OCI-LY3 (cell line): ENCODE measurements at regions not wholly inside any gene's neighbourhood (a gene's known extent, or its start where the extent isn't known, plus 50 kb on each side); places are given as distances from the start of the nearest gene placed in this dataset.

ENCODE experiments used
- H2AFZ ChIP-seq: fragments of 200-600, 300-600 bp; shearing (Covaris generic); 2 replicates; pipeline ENCODE4 v1.6.0; 2014; ENCODE audit warnings: antibody characterized with exemption, low read depth, low read length
- H3K27ac ChIP-seq: fragments of 200-600, 300-600 bp; sonication (generic); 2 replicates; pipeline ENCODE4 v1.5.1; 2014; ENCODE audit warnings: mild to moderate bottlenecking, low read length, moderate library complexity, mixed read lengths
- H3K27me3 ChIP-seq: fragments of 200-600, 300-600 bp; sonication (generic); 2 replicates; pipeline ENCODE4 v1.6.1; 2014; ENCODE audit warnings: low read depth, low read length, mixed read lengths
- H3K36me3 ChIP-seq: fragments of 200-600, 300-600 bp; sonication (generic); replicated peaks from 2 replicates; pipeline ENCODE3; 2014; ENCODE audit warnings: low read depth, low read length, mixed read lengths
- H3K4me1 ChIP-seq: fragments of 300-600, 200-600 bp; sonication (generic); 2 replicates; pipeline ENCODE4 v1.6.1; 2014; ENCODE audit warnings: low read length, mixed read lengths
- H3K4me2 ChIP-seq: fragments of 200-600, 300-600 bp; sonication (generic); 2 replicates; pipeline ENCODE4 v1.6.1; 2014; ENCODE audit warnings: low read length, mixed read lengths
- H3K4me3 ChIP-seq: fragments of 300-600, 200-600 bp; sonication (generic); 2 replicates; pipeline ENCODE4 v1.5.1; 2014; ENCODE audit warnings: antibody characterized with exemption, mild to moderate bottlenecking, low read length, moderate library complexity
- H3K79me2 ChIP-seq: fragments of 300-600, 200-600 bp; shearing (Covaris generic); 2 replicates; pipeline ENCODE4 v1.6.1; 2014; ENCODE audit warnings: mild to moderate bottlenecking, low read length, mixed read lengths
- H3K9ac ChIP-seq: fragments of 300-600, 200-600 bp; shearing (Covaris generic); 2 replicates; pipeline ENCODE4 v1.6.0; 2014; ENCODE audit warnings: mild to moderate bottlenecking, low read length, moderate library complexity
- H3K9me3 ChIP-seq: fragments of 200-600, 300-600 bp; shearing (Covaris generic); 2 replicates; pipeline ENCODE4 v1.6.1; 2014; ENCODE audit warnings: low read length, mixed read lengths; ENCODE audit not compliant: insufficient read depth
- H4K20me1 ChIP-seq: fragments of 200-600, 300-600 bp; sonication (generic); 2 replicates; pipeline ENCODE4 v1.6.1; 2016; ENCODE audit warnings: low read length, mixed read lengths; ENCODE audit not compliant: insufficient read depth
- EZH2phosphoT487 ChIP-seq: fragments of 200-600 bp; shearing (Covaris generic); IDR thresholded peaks from 2 replicates; pipeline ENCODE4 v1.6.1; 2018; ENCODE audit warnings: antibody characterized with exemption, mixed run types, low read depth
- TF ChIP-seq, protein P1 (sequence below): fragments of 200-600, 300-600 bp; sonication (generic); IDR thresholded peaks from 2 replicates; pipeline ENCODE4 v1.5.1; 2014; ENCODE audit warnings: antibody characterized with exemption, low read length, low read depth

DNA sequence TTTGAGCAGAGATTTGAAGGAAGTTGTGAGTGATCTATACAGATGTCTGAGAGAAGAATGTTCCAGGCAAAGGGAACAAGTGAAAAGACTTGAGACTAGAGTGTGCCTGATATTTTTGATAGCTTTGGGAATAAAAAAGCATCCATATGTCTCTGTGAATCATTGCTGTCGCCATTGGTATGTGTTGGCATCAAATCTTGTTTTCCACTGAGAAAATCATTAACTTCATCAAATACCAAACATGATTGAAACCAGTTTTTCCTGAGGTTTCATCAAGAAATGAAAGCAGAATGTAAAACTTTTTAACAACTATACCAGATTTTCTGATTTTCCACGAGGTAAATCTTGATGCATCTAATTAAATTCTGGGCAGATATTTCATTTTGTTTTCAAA lies 862.6 kb downstream of the DIAPH3 start:
- no peaks in the 10 kb centered on the region for H3K79me2 ChIP-seq
- H3K4me1 ChIP-seq: no peaks in the 10 kb centered on the region
- no peaks in the 10 kb centered on the region for H3K9me3 ChIP-seq
- H3K36me3 ChIP-seq: no peaks in the 10 kb centered on the region
- no peak overlapping the region for H3K4me2 ChIP-seq
- no peak overlapping the region for H3K27ac ChIP-seq
- TF ChIP-seq, protein P1, sequence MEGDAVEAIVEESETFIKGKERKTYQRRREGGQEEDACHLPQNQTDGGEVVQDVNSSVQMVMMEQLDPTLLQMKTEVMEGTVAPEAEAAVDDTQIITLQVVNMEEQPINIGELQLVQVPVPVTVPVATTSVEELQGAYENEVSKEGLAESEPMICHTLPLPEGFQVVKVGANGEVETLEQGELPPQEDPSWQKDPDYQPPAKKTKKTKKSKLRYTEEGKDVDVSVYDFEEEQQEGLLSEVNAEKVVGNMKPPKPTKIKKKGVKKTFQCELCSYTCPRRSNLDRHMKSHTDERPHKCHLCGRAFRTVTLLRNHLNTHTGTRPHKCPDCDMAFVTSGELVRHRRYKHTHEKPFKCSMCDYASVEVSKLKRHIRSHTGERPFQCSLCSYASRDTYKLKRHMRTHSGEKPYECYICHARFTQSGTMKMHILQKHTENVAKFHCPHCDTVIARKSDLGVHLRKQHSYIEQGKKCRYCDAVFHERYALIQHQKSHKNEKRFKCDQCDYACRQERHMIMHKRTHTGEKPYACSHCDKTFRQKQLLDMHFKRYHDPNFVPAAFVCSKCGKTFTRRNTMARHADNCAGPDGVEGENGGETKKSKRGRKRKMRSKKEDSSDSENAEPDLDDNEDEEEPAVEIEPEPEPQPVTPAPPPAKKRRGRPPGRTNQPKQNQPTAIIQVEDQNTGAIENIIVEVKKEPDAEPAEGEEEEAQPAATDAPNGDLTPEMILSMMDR: no peak
- TF ChIP-seq EZH2phosphoT487: no peak
- H3K9ac ChIP-seq: no peak overlapping the region
- no peak overlapping the region for H3K4me3 ChIP-seq
- H3K27me3 ChIP-seq: no peaks in the 10 kb centered on the region
- H2AFZ ChIP-seq: no peak overlapping the region
- H4K20me1 ChIP-seq: no peaks in the 10 kb centered on the region

DNA sequence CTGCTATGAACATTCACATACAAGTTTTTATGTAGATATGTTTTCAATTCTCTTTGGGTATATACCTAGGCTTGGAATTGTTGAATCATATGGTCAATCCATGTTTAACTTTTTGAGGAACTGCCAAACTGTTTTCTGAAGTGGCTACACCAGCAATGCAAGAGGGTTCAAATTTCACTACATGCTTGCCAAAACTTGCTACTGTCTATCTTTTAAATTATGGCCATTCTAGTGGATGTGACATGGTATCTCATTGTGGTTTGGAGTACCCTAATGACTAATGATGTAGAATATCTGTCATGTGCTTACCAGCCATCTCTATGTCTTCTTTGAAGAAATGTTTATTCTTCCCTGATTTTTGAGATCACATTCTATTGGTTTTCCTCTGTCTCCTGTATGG lies 860.3 kb downstream of the DIAPH3 start:
- Histone ChIP-seq H3K79me2 (no peaks in the 10 kb centered on the region), H2AFZ (no peak overlapping the region), H3K4me1 (no peaks in the 10 kb centered on the region), H3K36me3 (no peaks in the 10 kb centered on the region), H3K4me3 (no peak overlapping the region), H3K27me3 (no peaks in the 10 kb centered on the region), H3K9me3 (no peaks in the 10 kb centered on the region), H4K20me1 (no peaks in the 10 kb centered on the region), H3K9ac (no peak overlapping the region), H3K27ac (no peak overlapping the region), H3K4me2 (no peak overlapping the region)
- TF ChIP-seq, protein P1: no peak
- TF ChIP-seq EZH2phosphoT487: no peak

- no peak overlapping the region for H3K4me2 ChIP-seq
- H2AFZ ChIP-seq: no peak overlapping the region
- no peaks in the 10 kb centered on the region for H3K4me1 ChIP-seq
- no peak for TF ChIP-seq EZH2phosphoT487
- TF ChIP-seq, protein P1: no peak
- no peaks in the 10 kb centered on the region for H3K79me2 ChIP-seq
- no peaks in the 10 kb centered on the region for H3K36me3 ChIP-seq
- no peaks in the 10 kb centered on the region for H3K9me3 ChIP-seq
- no peak overlapping the region for H3K27ac ChIP-seq
- H4K20me1 ChIP-seq: no peaks in the 10 kb centered on the region
- H3K27me3 ChIP-seq: no peaks in the 10 kb centered on the region
- no peak overlapping the region for H3K4me3 ChIP-seq
- H3K9ac ChIP-seq: no peak overlapping the region
Observed at GRCh38 chr13:59304596-59304995, 859.1 kb downstream of the DIAPH3 start.

DNA sequence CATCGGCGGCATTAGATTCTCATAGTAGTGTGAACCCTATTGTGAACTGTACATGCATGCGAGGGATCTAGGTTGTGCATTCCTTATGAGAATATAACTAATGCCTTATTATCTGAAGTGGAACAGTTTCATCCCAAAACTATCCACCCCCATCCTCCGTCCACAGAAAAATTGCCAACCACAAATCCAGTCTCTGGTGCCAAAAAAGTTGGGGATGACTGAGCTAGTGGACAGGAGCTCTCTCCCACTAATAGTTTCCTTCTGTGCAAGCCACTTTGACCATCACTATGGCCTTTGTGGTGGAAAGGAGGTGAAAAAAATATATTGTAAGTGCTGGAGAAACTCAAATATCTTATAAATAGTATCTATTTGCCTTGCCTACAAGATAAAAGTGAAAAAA lies 857.8 kb downstream of the DIAPH3 start:
- H3K36me3 ChIP-seq: no peaks in the 10 kb centered on the region
- no peaks in the 10 kb centered on the region for H3K27me3 ChIP-seq
- no peaks in the 10 kb centered on the region for H3K4me1 ChIP-seq
- H3K79me2 ChIP-seq: no peaks in the 10 kb centered on the region
- H3K9ac ChIP-seq: no peak overlapping the region
- no peaks in the 10 kb centered on the region for H3K9me3 ChIP-seq
- no peaks in the 10 kb centered on the region for H4K20me1 ChIP-seq
- no peak for TF ChIP-seq EZH2phosphoT487
- TF ChIP-seq, protein P1: no peak
- H2AFZ ChIP-seq: no peak overlapping the region
- H3K4me3 ChIP-seq: no peak overlapping the region
- H3K4me2 ChIP-seq: no peak overlapping the region
- no peak overlapping the region for H3K27ac ChIP-seq
